SKM-1 treated with dmso at 0.1 percent for 144 hours (cell line): ENCODE measurements at regions not wholly inside any gene's neighbourhood (a gene's known extent, or its start where the extent isn't known, plus 50 kb on each side); places are given as distances from the start of the nearest gene placed in this dataset.
"Not testable (repeated sequence)": the region's sequence is repeated elsewhere in the genome, so short reads cannot be mapped to it uniquely, and the experiment has no call there.

Experiments
- DNase-seq: peaks from one replicate; lab custom pipeline; 2025; ENCODE audit not compliant: unreplicated experiment; lab: John Stamatoyannopoulos, UW

GRCh38 chr1:82145656-82146055 lies 344.9 kb downstream of the ADGRL2 start:
- DNase-seq, result no peak

- DNase-seq, result no peak
Observed at GRCh38 chr1:82143108-82143833, 342.5 kb downstream of the ADGRL2 start.

- DNase-seq, result no peak
Observed at GRCh38 chr1:82141390-82141789, 340.7 kb downstream of the ADGRL2 start.

GRCh38 chr1:82139751-82140468 lies 339.2 kb downstream of the ADGRL2 start:
- DNase-seq, result no peak

GRCh38 chr1:82136351-82136750 lies 335.6 kb downstream of the ADGRL2 start:
- not testable (repeated sequence) for DNase-seq

- DNase-seq, result no peak
Observed at GRCh38 chr1:82125866-82126265, 325.1 kb downstream of the ADGRL2 start.

- DNase-seq, result no peak
Observed at GRCh38 chr1:82125119-82125518, 324.4 kb downstream of the ADGRL2 start.

GRCh38 chr1:82121421-82121820 lies 320.7 kb downstream of the ADGRL2 start:
- DNase-seq, result no peak

GRCh38 chr1:82116105-82116504 lies 315.4 kb downstream of the ADGRL2 start:
- DNase-seq, result no peak

GRCh38 chr1:82114887-82115286 lies 314.2 kb downstream of the ADGRL2 start:
- DNase-seq, result no peak

- no peak for DNase-seq
Observed at GRCh38 chr1:82110366-82111254, 309.9 kb downstream of the ADGRL2 start.

- DNase-seq, result no peak
Observed at GRCh38 chr1:82108843-82109242, 308.1 kb downstream of the ADGRL2 start.

- no peak for DNase-seq
Observed at GRCh38 chr1:82106672-82107071, 305.9 kb downstream of the ADGRL2 start.

- no peak for DNase-seq
Observed at GRCh38 chr1:82099170-82099569, 298.4 kb downstream of the ADGRL2 start.

GRCh38 chr1:82094136-82094535 lies 293.4 kb downstream of the ADGRL2 start:
- DNase-seq, result no peak

GRCh38 chr1:82091729-82092128 lies 291.0 kb downstream of the ADGRL2 start:
- no peak for DNase-seq

GRCh38 chr1:82091265-82091664 lies 290.5 kb downstream of the ADGRL2 start:
- no peak for DNase-seq

GRCh38 chr1:82090104-82090503 lies 289.4 kb downstream of the ADGRL2 start:
- no peak for DNase-seq

GRCh38 chr1:82086739-82087138 lies 286.0 kb downstream of the ADGRL2 start:
- no peak for DNase-seq

- DNase-seq, result no peak
Observed at GRCh38 chr1:82079607-82080006, 278.9 kb downstream of the ADGRL2 start.

- DNase-seq, result no peak
Observed at GRCh38 chr1:82073659-82074058, 272.9 kb downstream of the ADGRL2 start.

GRCh38 chr1:82073071-82073470 lies 272.3 kb downstream of the ADGRL2 start:
- DNase-seq, result no peak
